ENCODE measurements at regions not wholly inside any gene's neighbourhood (a gene's known extent, or its start where the extent isn't known, plus 50 kb on each side); places are given as distances from the start of the nearest gene placed in this dataset.

- no peaks in the 10 kb centered on the region for H3K27me3 ChIP-seq (ENCODE audit: control insufficient read depth in 1 of 2, insufficient read depth in 2 of 2, low read length in 2 of 2)
- H3K9ac ChIP-seq (ENCODE audit: low read length in 2 of 2) = no peak overlapping the region
- H3K4me3 ChIP-seq (ENCODE audit: low read length in 2 of 2) = no peak overlapping the region
- H3K9me3 ChIP-seq (ENCODE audit: control insufficient read depth in 2 of 2, low read length in 2 of 2) = no peaks in the 10 kb centered on the region
- no peak overlapping the region for H3K27ac ChIP-seq (ENCODE audit: low read length)
- H3K36me3 ChIP-seq (ENCODE audit: control insufficient read depth in 2 of 2, insufficient read depth in 2 of 2, low read length in 2 of 2) = no peaks in the 10 kb centered on the region
- peaks cover 3% of the 10 kb centered on the region for H3K4me1 ChIP-seq (ENCODE audit: control insufficient read depth, insufficient read depth, low read length)
Observed at GRCh38 chr2:221774136-221774535, 202.0 kb upstream of the EPHA4 start.

- Histone ChIP-seq H3K4me3 (ENCODE audit: low read length in 2 of 2) (no peak overlapping the region), H3K27ac (ENCODE audit: low read length) (no peak overlapping the region), H3K27me3 (ENCODE audit: control insufficient read depth in 1 of 2, insufficient read depth in 2 of 2, low read length in 2 of 2) (no peaks in the 10 kb centered on the region), H3K9me3 (ENCODE audit: control insufficient read depth in 2 of 2, low read length in 2 of 2) (no peaks in the 10 kb centered on the region), H3K9ac (ENCODE audit: low read length in 2 of 2) (no peak overlapping the region), H3K4me1 (ENCODE audit: control insufficient read depth, insufficient read depth, low read length) (no peaks in the 10 kb centered on the region), H3K36me3 (ENCODE audit: control insufficient read depth in 2 of 2, insufficient read depth in 2 of 2, low read length in 2 of 2) (no peaks in the 10 kb centered on the region)
Observed at GRCh38 chr2:221771297-221771696, 199.2 kb upstream of the EPHA4 start.

- H3K9ac ChIP-seq (ENCODE audit: low read length in 2 of 2) = no peak overlapping the region
Observed at GRCh38 chr2:221767106-221768012, 195.3 kb upstream of the EPHA4 start.

GRCh38 chr2:221762496-221762895 is 190.4 kb upstream of the EPHA4 start:
- no peak overlapping the region for H3K4me3 ChIP-seq (ENCODE audit: low read length in 2 of 2)
- H3K9ac ChIP-seq (ENCODE audit: low read length in 2 of 2) = no peak overlapping the region
- H3K27me3 ChIP-seq (ENCODE audit: control insufficient read depth in 1 of 2, insufficient read depth in 2 of 2, low read length in 2 of 2) = no peaks in the 10 kb centered on the region
- H3K4me1 ChIP-seq (ENCODE audit: control insufficient read depth, insufficient read depth, low read length) = no peaks in the 10 kb centered on the region
- H3K27ac ChIP-seq (ENCODE audit: low read length) = no peak overlapping the region
- no peaks in the 10 kb centered on the region for H3K9me3 ChIP-seq (ENCODE audit: control insufficient read depth in 2 of 2, low read length in 2 of 2)
- no peaks in the 10 kb centered on the region for H3K36me3 ChIP-seq (ENCODE audit: control insufficient read depth in 2 of 2, insufficient read depth in 2 of 2, low read length in 2 of 2)

More at GRCh38 chr2:221767106-221768012, 195.3 kb upstream of the EPHA4 start:
- H3K4me3 ChIP-seq (ENCODE audit: low read length in 2 of 2) = no peak overlapping the region
- H3K27me3 ChIP-seq (ENCODE audit: control insufficient read depth in 1 of 2, insufficient read depth in 2 of 2, low read length in 2 of 2) = no peaks in the 10 kb centered on the region
- H3K36me3 ChIP-seq (ENCODE audit: control insufficient read depth in 2 of 2, insufficient read depth in 2 of 2, low read length in 2 of 2) = no peaks in the 10 kb centered on the region
- H3K9me3 ChIP-seq (ENCODE audit: control insufficient read depth in 2 of 2, low read length in 2 of 2) = no peaks in the 10 kb centered on the region
- H3K4me1 ChIP-seq (ENCODE audit: control insufficient read depth, insufficient read depth, low read length) = no peaks in the 10 kb centered on the region
- no peak overlapping the region for H3K27ac ChIP-seq (ENCODE audit: low read length)

- H3K36me3 ChIP-seq (ENCODE audit: control insufficient read depth in 2 of 2, insufficient read depth in 2 of 2, low read length in 2 of 2) = no peaks in the 10 kb centered on the region
- no peak overlapping the region for H3K4me3 ChIP-seq (ENCODE audit: low read length in 2 of 2)
- no peaks in the 10 kb centered on the region for H3K27me3 ChIP-seq (ENCODE audit: control insufficient read depth in 1 of 2, insufficient read depth in 2 of 2, low read length in 2 of 2)
- no peaks in the 10 kb centered on the region for H3K4me1 ChIP-seq (ENCODE audit: control insufficient read depth, insufficient read depth, low read length)
- H3K9me3 ChIP-seq (ENCODE audit: control insufficient read depth in 2 of 2, low read length in 2 of 2) = no peaks in the 10 kb centered on the region
- no peak overlapping the region for H3K9ac ChIP-seq (ENCODE audit: low read length in 2 of 2)
- H3K27ac ChIP-seq (ENCODE audit: low read length) = no peak overlapping the region
Observed at GRCh38 chr2:221761260-221761659, 189.2 kb upstream of the EPHA4 start.

GRCh38 chr2:221758076-221758475 is 186.0 kb upstream of the EPHA4 start:
- Histone ChIP-seq H3K27me3 (ENCODE audit: control insufficient read depth in 1 of 2, insufficient read depth in 2 of 2, low read length in 2 of 2) (no peaks in the 10 kb centered on the region), H3K9me3 (ENCODE audit: control insufficient read depth in 2 of 2, low read length in 2 of 2) (no peaks in the 10 kb centered on the region), H3K9ac (ENCODE audit: low read length in 2 of 2) (no peak overlapping the region), H3K4me3 (ENCODE audit: low read length in 2 of 2) (no peak overlapping the region), H3K4me1 (ENCODE audit: control insufficient read depth, insufficient read depth, low read length) (no peaks in the 10 kb centered on the region), H3K27ac (ENCODE audit: low read length) (no peak overlapping the region), H3K36me3 (ENCODE audit: control insufficient read depth in 2 of 2, insufficient read depth in 2 of 2, low read length in 2 of 2) (no peaks in the 10 kb centered on the region)

- Histone ChIP-seq H3K27ac (ENCODE audit: low read length) (no peak overlapping the region), H3K4me1 (ENCODE audit: control insufficient read depth, insufficient read depth, low read length) (no peaks in the 10 kb centered on the region), H3K9me3 (ENCODE audit: control insufficient read depth in 2 of 2, low read length in 2 of 2) (no peaks in the 10 kb centered on the region), H3K9ac (ENCODE audit: low read length in 2 of 2) (no peak overlapping the region), H3K27me3 (ENCODE audit: control insufficient read depth in 1 of 2, insufficient read depth in 2 of 2, low read length in 2 of 2) (no peaks in the 10 kb centered on the region), H3K4me3 (ENCODE audit: low read length in 2 of 2) (no peak overlapping the region), H3K36me3 (ENCODE audit: control insufficient read depth in 2 of 2, insufficient read depth in 2 of 2, low read length in 2 of 2) (no peaks in the 10 kb centered on the region)
Observed at GRCh38 chr2:221753401-221753800, 181.3 kb upstream of the EPHA4 start.

GRCh38 chr2:221752781-221753180 is 180.7 kb upstream of the EPHA4 start:
- Histone ChIP-seq H3K36me3 (ENCODE audit: control insufficient read depth in 2 of 2, insufficient read depth in 2 of 2, low read length in 2 of 2) (no peaks in the 10 kb centered on the region), H3K9me3 (ENCODE audit: control insufficient read depth in 2 of 2, low read length in 2 of 2) (peaks cover 0 to under 1% of the 10 kb centered on the region in 2 donors), H3K27me3 (ENCODE audit: control insufficient read depth in 1 of 2, insufficient read depth in 2 of 2, low read length in 2 of 2) (no peaks in the 10 kb centered on the region), H3K27ac (ENCODE audit: low read length) (no peak overlapping the region), H3K9ac (ENCODE audit: low read length in 2 of 2) (no peak overlapping the region), H3K4me3 (ENCODE audit: low read length in 2 of 2) (no peak overlapping the region), H3K4me1 (ENCODE audit: control insufficient read depth, insufficient read depth, low read length) (no peaks in the 10 kb centered on the region)

- Histone ChIP-seq H3K27ac (ENCODE audit: low read length) (no peak overlapping the region), H3K36me3 (ENCODE audit: control insufficient read depth in 2 of 2, insufficient read depth in 2 of 2, low read length in 2 of 2) (no peaks in the 10 kb centered on the region), H3K9me3 (ENCODE audit: control insufficient read depth in 2 of 2, low read length in 2 of 2) (peaks cover 0 to 7% of the 10 kb centered on the region in 2 donors), H3K27me3 (ENCODE audit: control insufficient read depth in 1 of 2, insufficient read depth in 2 of 2, low read length in 2 of 2) (no peaks in the 10 kb centered on the region), H3K9ac (ENCODE audit: low read length in 2 of 2) (no peak overlapping the region), H3K4me1 (ENCODE audit: control insufficient read depth, insufficient read depth, low read length) (no peaks in the 10 kb centered on the region), H3K4me3 (ENCODE audit: low read length in 2 of 2) (no peak overlapping the region)
Observed at GRCh38 chr2:221750316-221750715, 178.2 kb upstream of the EPHA4 start.

- Histone ChIP-seq H3K4me3 (ENCODE audit: low read length in 2 of 2) (no peak overlapping the region), H3K4me1 (ENCODE audit: control insufficient read depth, insufficient read depth, low read length) (no peaks in the 10 kb centered on the region), H3K9ac (ENCODE audit: low read length in 2 of 2) (no peak overlapping the region), H3K27me3 (ENCODE audit: control insufficient read depth in 1 of 2, insufficient read depth in 2 of 2, low read length in 2 of 2) (no peaks in the 10 kb centered on the region), H3K27ac (ENCODE audit: low read length) (no peak overlapping the region), H3K36me3 (ENCODE audit: control insufficient read depth in 2 of 2, insufficient read depth in 2 of 2, low read length in 2 of 2) (no peaks in the 10 kb centered on the region), H3K9me3 (ENCODE audit: control insufficient read depth in 2 of 2, low read length in 2 of 2) (peaks cover 0 to 7% of the 10 kb centered on the region in 2 donors)
Observed at GRCh38 chr2:221747289-221747972, 175.3 kb upstream of the EPHA4 start.

Data from stomach smooth muscle (tissue), 2 donors.